ENCODE measurements at regions not wholly inside any gene's neighbourhood (a gene's known extent, or its start where the extent isn't known, plus 50 kb on each side); places are given as distances from the start of the nearest gene placed in this dataset.

DNA sequence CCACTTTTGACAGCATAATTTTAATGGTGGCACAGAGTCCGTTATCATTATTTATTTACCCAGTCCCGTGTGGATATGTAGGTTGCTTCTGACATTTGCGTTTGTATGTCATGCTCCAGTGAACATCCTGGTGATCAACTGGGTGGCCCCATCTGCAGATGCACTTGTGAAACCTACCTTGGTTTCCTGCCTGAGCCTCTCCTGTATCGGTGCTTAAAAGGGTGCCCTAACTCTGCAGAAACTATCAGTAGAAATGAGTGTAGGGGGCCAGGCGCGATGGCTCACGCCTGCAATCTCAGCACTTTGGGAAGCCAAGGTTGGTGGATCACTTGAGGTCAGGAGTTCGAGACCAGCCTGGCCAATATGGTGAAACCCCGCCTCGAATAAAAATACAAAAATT is 92.1 kb upstream of the IER5L start:
- no peak for DNase-seq (ENCODE audit: low spot score)

GRCh38 chr9:129267141-129267540 is 89.1 kb upstream of the IER5L start:
- DNase-seq (ENCODE audit: low spot score): no peak

DNA sequence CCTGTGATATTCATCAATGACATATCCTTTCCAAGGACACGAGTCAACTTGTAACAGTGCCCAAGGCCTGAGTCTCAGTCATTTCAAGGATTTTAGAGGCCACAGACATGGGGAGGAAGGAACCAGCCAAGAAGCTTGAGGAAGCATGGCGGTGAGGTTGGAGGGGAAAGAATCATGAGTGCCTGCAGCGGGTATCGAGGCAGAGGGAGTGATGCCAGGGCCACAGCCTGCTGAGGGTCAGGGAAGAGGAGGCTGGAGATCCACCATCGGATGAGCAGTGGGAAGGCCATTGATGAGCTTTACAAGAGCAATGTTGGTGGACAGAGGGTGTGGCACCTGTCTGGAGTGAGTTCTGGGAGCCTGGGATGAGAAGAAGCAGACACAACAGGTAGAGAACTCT is 88.5 kb upstream of the IER5L start:
- DNase-seq (ENCODE audit: low spot score): no peak

GRCh38 chr9:129264388-129264787 is 86.3 kb upstream of the IER5L start:
- DNase-seq (ENCODE audit: low spot score): no peak

DNA sequence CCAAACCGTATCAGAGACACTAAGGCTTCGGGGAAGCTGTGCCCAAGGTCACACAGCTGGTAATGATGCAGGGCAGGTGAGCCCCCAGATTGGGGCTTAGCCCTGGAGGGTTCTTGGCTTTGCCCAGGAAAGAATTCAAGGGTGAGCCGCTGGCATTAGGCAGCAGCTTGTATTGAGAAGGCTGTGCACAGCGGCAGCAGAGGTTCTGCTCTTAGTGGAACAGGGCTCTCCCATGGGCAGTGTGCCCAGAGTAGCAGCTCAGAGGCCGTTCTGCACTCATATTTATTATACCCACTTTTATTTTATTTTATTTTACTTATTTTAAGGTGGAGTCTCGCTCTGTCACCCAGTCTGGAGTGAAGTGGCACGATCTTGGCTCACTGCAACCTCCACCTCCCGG is 85.8 kb upstream of the IER5L start:
- no peak for DNase-seq (ENCODE audit: low spot score)

GRCh38 chr9:129262261-129262660 is 84.2 kb upstream of the IER5L start:
- DNase-seq (ENCODE audit: low spot score): peak; percentile 31

GRCh38 chr9:129259375-129259774 is 81.3 kb upstream of the IER5L start:
- no peak for DNase-seq (ENCODE audit: low spot score)

DNA sequence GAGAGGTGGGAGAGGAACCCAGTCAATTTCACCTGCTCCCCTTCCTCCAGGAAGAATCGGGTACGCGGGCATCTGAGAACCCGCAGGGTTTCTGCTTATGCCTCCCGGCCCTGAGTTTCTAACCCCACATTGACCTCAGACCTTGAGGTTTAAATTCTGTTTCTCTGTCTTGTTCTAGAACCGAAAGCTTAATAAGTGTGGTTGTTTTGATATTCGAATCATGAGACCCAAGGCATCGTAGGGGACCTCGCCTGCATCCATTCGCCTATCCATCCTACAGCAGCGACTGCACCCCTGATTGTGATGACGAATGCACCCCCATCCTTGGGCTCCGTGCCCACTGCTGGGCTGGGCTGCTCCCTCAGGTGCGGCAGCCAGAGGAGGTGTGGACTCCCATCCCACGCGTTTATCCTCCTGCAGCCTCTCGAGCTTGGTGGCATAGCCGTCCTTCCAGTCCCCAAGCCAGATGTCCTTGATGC is 80.8 kb upstream of the IER5L start:
- DNase-seq (ENCODE audit: low spot score): no peak

GRCh38 chr9:129258124-129258822 is 80.2 kb upstream of the IER5L start:
- DNase-seq (ENCODE audit: low spot score): peak; percentile 90

- peak; percentile 38 for DNase-seq (ENCODE audit: low spot score)
Measured at GRCh38 chr9:129256959-129257713, 79.1 kb upstream of the IER5L start.

GRCh38 chr9:129254566-129255287 is 76.7 kb upstream of the IER5L start:
- peak; percentile 44 for DNase-seq (ENCODE audit: low spot score)

- peak; percentile 79 for DNase-seq (ENCODE audit: low spot score)
Measured at GRCh38 chr9:129253803-129254381, 75.8 kb upstream of the IER5L start.

GRCh38 chr9:129252937-129253802 is 75.1 kb upstream of the IER5L start:
- peak; percentile 68 for DNase-seq (ENCODE audit: low spot score)

- DNase-seq (ENCODE audit: low spot score): no peak
Measured at GRCh38 chr9:129250786-129251185, 72.7 kb upstream of the IER5L start.

DNA sequence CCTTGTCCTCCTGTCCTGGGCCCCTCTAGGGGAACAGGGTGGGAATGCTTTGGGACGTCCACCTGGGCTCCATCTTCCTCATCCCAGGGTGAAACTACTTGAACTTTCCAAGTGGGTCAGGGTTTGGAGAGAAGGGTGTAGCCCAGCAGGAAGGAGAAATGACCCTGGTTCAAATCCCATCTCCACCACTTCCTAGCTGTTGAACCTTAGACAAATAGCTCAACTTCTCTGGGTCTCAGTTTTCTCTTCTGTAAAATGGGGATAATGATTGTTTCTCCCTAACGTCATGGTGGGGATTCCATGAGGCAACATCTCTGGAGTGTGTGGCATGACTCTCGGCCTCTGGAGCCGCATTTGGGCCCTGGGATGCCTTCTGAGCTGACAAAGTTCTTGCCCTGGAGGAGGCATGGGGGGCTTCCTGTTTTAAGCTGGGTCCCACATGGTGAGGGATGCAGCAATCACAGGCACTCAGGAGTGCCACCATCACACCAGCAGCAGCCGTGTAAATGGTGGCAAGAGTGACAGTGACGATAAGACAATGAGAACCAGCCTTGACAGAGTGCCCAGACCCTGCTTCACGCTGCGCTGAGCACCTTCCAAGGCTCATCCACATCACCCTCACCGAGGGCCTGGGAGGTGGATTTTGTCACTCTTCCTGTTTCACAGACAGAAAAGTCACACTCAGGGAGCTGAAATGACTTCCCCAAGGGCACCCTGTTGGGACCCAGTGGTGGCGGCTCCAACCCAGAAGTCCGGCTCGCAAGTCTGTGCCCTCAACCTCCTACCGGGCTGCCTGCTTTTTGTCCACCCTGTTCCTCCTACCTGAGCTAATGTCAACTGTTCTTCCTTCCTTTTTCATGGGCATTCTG is 69.5 kb upstream of the IER5L start:
- peak; percentile 33 for DNase-seq (ENCODE audit: low spot score)

- DNase-seq (ENCODE audit: low spot score): peak; percentile 17
Measured at GRCh38 chr9:129245276-129245675, 67.2 kb upstream of the IER5L start.

- peak; percentile 69 for DNase-seq (ENCODE audit: low spot score)
Measured at GRCh38 chr9:129242971-129243561, 65.0 kb upstream of the IER5L start.

- peak; percentile 53 for DNase-seq (ENCODE audit: low spot score)
Measured at GRCh38 chr9:129242191-129242941, 64.3 kb upstream of the IER5L start.

- DNase-seq (ENCODE audit: low spot score): peak; percentile 57
Measured at GRCh38 chr9:129241725-129242124, 63.7 kb upstream of the IER5L start.
